ENCODE measurements at regions not wholly inside any gene's neighbourhood (a gene's known extent, or its start where the extent isn't known, plus 50 kb on each side); places are given as distances from the start of the nearest gene placed in this dataset.

- H3K4me1 ChIP-seq (ENCODE audit: control insufficient read depth, insufficient read depth, low read length), result peaks cover 24% of the 10 kb centered on the region
- H3K27me3 ChIP-seq (ENCODE audit: control insufficient read depth, insufficient read depth, low read length), result peaks cover 6% of the 10 kb centered on the region
- no peak overlapping the region for H3K27ac ChIP-seq (ENCODE audit: low read depth, low read length)
- H3K9me3 ChIP-seq (ENCODE audit: control insufficient read depth, insufficient read depth, low read length), result no peaks in the 10 kb centered on the region
- H3K36me3 ChIP-seq (ENCODE audit: control insufficient read depth, insufficient read depth, low read length), result peaks cover 15% of the 10 kb centered on the region
- H3K4me3 ChIP-seq (ENCODE audit: low read depth, low read length), result no peak overlapping the region
- WGBS (ENCODE audit: insufficient coverage), result 100% methylated on average over 2 of the region's 5 CpGs
- no peak for DNase-seq (ENCODE audit: low read depth in 4 of 6, low spot score in 6 of 6)
These were observed 53.1 kb upstream of the KCNA1 start for GRCh38 chr12:4856596-4856995.

GRCh38 chr12:4857472-4858291 lies 52.0 kb upstream of the KCNA1 start:
- WGBS (ENCODE audit: insufficient coverage), result 7% methylated on average over 23 of the region's 24 CpGs
- Histone ChIP-seq H3K4me3 (ENCODE audit: low read depth, low read length) (no peak overlapping the region), H3K36me3 (ENCODE audit: control insufficient read depth, insufficient read depth, low read length) (peaks cover 5% of the 10 kb centered on the region), H3K27ac (ENCODE audit: low read depth, low read length) (no peak overlapping the region), H3K27me3 (ENCODE audit: control insufficient read depth, insufficient read depth, low read length) (peaks cover 6% of the 10 kb centered on the region), H3K4me1 (ENCODE audit: control insufficient read depth, insufficient read depth, low read length) (peaks cover 24% of the 10 kb centered on the region), H3K9me3 (ENCODE audit: control insufficient read depth, insufficient read depth, low read length) (no peaks in the 10 kb centered on the region)
- peak; percentile 72 to 97 (median 79) for DNase-seq (ENCODE audit: low read depth in 4 of 6, low spot score in 6 of 6)

DNA sequence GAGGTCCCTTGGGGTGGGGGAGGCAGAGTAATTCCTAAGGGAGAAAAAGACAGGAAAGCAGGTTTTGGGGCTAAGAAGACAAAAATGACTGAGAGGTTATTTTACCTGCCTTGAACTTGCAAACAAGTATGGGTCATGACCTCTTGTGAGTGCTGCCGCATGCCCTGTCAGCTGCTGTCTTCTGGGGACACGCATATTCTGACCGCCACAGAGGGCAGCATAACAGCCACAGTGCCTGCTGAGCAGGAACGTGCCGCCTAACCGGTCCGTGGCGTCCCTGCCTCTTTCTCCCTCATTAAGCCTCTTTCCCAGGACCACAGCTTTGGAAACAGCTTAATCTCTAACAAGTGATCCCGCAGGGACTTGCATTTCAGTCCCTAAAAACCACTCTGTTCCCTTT lies 51.3 kb upstream of the KCNA1 start:
- Histone ChIP-seq H3K4me3 (ENCODE audit: low read depth, low read length) (no peak overlapping the region), H3K9me3 (ENCODE audit: control insufficient read depth, insufficient read depth, low read length) (no peaks in the 10 kb centered on the region), H3K27ac (ENCODE audit: low read depth, low read length) (no peak overlapping the region), H3K4me1 (ENCODE audit: control insufficient read depth, insufficient read depth, low read length) (peaks cover 24% of the 10 kb centered on the region), H3K36me3 (ENCODE audit: control insufficient read depth, insufficient read depth, low read length) (no peaks in the 10 kb centered on the region), H3K27me3 (ENCODE audit: control insufficient read depth, insufficient read depth, low read length) (peaks cover 6% of the 10 kb centered on the region)
- 7% methylated on average over 8 of the region's 9 CpGs for WGBS (ENCODE audit: insufficient coverage)
- DNase-seq (ENCODE audit: low read depth in 4 of 6, low spot score in 6 of 6), result peak in 2 of 6 donors; percentile 31 to 68

DNA sequence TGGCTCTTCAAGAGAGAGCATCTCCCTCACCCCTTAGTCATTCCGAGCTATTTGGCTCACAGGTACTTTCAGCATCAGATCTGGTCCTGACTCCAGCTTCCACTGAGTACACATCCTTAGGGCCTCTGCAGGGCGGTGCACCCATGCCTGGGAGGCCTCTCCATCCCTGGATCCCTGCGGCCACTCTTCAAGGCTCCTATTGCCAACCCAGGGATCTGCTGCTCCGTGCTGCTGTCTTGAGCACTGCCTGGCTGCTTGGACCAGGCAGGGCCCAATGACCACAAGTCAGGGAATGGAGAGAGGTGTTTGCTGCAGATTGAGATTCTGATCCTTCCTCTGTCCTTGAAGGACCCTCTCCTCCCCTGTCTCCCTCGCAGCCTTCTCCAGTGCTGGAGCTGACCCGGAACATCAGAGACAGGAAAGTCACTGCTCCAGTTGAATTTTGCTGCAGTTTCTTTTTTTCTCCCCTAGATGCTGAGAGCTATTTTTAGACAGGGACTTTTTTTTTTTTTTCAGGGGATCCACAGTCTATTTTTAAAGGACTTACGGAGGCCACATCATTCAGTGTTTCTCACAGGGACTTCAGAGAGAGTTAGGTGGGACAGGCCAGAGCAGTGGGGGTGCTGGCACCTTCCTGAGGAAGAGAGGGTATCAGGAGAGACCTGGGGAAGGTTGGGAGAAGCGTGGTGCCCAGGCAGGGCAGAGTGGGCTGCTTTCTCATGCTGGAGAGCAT lies 50.1 kb upstream of the KCNA1 start:
- DNase-seq (ENCODE audit: low read depth in 4 of 6, low spot score in 6 of 6), result peak in 2 of 6 donors; percentile 25 to 41
- H3K4me1 ChIP-seq (ENCODE audit: control insufficient read depth, insufficient read depth, low read length), result peaks cover 24% of the 10 kb centered on the region
- H3K9me3 ChIP-seq (ENCODE audit: control insufficient read depth, insufficient read depth, low read length), result no peaks in the 10 kb centered on the region
- H3K36me3 ChIP-seq (ENCODE audit: control insufficient read depth, insufficient read depth, low read length), result no peaks in the 10 kb centered on the region
- H3K27ac ChIP-seq (ENCODE audit: low read depth, low read length), result no peak overlapping the region
- no peak overlapping the region for H3K4me3 ChIP-seq (ENCODE audit: low read depth, low read length)
- WGBS (ENCODE audit: insufficient coverage), result 97% methylated on average over 3 of the region's 8 CpGs
- H3K27me3 ChIP-seq (ENCODE audit: control insufficient read depth, insufficient read depth, low read length), result peaks cover 6% of the 10 kb centered on the region

All from spinal cord (tissue), 9 donors.